Neuronal stem cell (in vitro differentiated cells): ENCODE measurements at regions not wholly inside any gene's neighbourhood (a gene's known extent, or its start where the extent isn't known, plus 50 kb on each side); places are given as distances from the start of the nearest gene placed in this dataset.

Experiments
- DNase-seq: peaks from one replicate; pipeline ENCODE4 v3.0.0-alpha.2; 2013; ENCODE audit warnings: low spot score
- H2AFZ ChIP-seq: one replicate; pipeline ENCODE4 v1.6.1; 2013; ENCODE audit warnings: mild to moderate bottlenecking, low read length, inconsistent platforms
- H2AK5ac ChIP-seq: 2 replicates; pipeline ENCODE4 v1.6.1; 2013; ENCODE audit warnings: low read depth, mild to moderate bottlenecking, inconsistent platforms, low read length, moderate library complexity, mixed read lengths
- H2BK120ac ChIP-seq: 2 replicates; pipeline ENCODE4 v1.6.1; 2013; ENCODE audit warnings: low read depth, mild to moderate bottlenecking, inconsistent platforms, low read length, moderate library complexity, mixed read lengths
- H2BK12ac ChIP-seq: one replicate; pipeline ENCODE4 v1.6.1; 2013; ENCODE audit warnings: low read length, inconsistent platforms
- H2BK15ac ChIP-seq: 2 replicates; pipeline ENCODE4 v1.6.1; 2013; ENCODE audit warnings: mild to moderate bottlenecking, low read length, inconsistent platforms, mixed read lengths
- H2BK5ac ChIP-seq: one replicate; pipeline ENCODE4 v1.6.1; 2013; ENCODE audit warnings: inconsistent platforms, mild to moderate bottlenecking, low read length, moderate library complexity
- H3K14ac ChIP-seq: one replicate; pipeline ENCODE4 v1.6.1; 2013; ENCODE audit warnings: low read length, inconsistent platforms
- H3K18ac ChIP-seq: 2 replicates; pipeline ENCODE4 v1.6.1; 2013; ENCODE audit warnings: low read length, inconsistent platforms
- H3K23ac ChIP-seq: 2 replicates; pipeline ENCODE4 v1.6.1; 2013; ENCODE audit warnings: low read depth, mild to moderate bottlenecking, mixed read lengths, low read length, inconsistent platforms; ENCODE audit not compliant: poor library complexity
- H3K27ac ChIP-seq: replicated peaks from 3 replicates; pipeline ENCODE4 v1.5.1; 2013; ENCODE audit warnings: low read length, inconsistent platforms
- H3K27me3 ChIP-seq, 3 experiments: 2 replicates each; pipeline ENCODE4 v1.6.1; 2013; ENCODE audit warnings: low read length in 3 of 3, mild to moderate bottlenecking in 2 of 3, inconsistent platforms in 1 of 3, low read depth in 1 of 3, mixed read lengths in 1 of 3, moderate library complexity in 1 of 3; ENCODE audit not compliant: control insufficient read depth in 3 of 3, insufficient read depth in 3 of 3
- H3K36me3 ChIP-seq, 2 donors: replicated peaks in 1 of 2; 2 replicates each; pipeline ENCODE4 v1.6.1; 2013; ENCODE audit warnings: low read length in 2 of 2; ENCODE audit not compliant: control insufficient read depth in 2 of 2, insufficient read depth in 2 of 2
- H3K4ac ChIP-seq: 2 replicates; pipeline ENCODE4 v1.6.1; 2013; ENCODE audit warnings: inconsistent platforms, mild to moderate bottlenecking, low read length, moderate library complexity
- H3K4me1 ChIP-seq, 2 donors: 1 replicate in 1 of 2; 2 replicates in 1 of 2; pipeline ENCODE4 v1.6.1; 2013; ENCODE audit warnings: low read length in 2 of 2, low read depth in 1 of 2; ENCODE audit not compliant: control insufficient read depth in 2 of 2, insufficient read depth in 1 of 2
- H3K4me2 ChIP-seq: one replicate; pipeline ENCODE4 v1.6.1; 2013; ENCODE audit warnings: mild to moderate bottlenecking, low read length, inconsistent platforms; ENCODE audit not compliant: insufficient read depth, poor library complexity, severe bottlenecking
- H3K4me3 ChIP-seq, 2 donors: 2 replicates each; pipeline ENCODE4 v1.5.1; 2013; ENCODE audit warnings: low read length in 2 of 2, mild to moderate bottlenecking in 2 of 2, inconsistent platforms in 1 of 2, moderate library complexity in 1 of 2
- H3K79me1 ChIP-seq: one replicate; pipeline ENCODE4 v1.6.1; 2013; ENCODE audit warnings: low read depth, mild to moderate bottlenecking, inconsistent platforms, low read length, moderate library complexity
- H3K9ac ChIP-seq: one replicate; pipeline ENCODE4 v1.6.1; 2013; ENCODE audit warnings: mild to moderate bottlenecking, low read depth, low read length, inconsistent platforms; ENCODE audit not compliant: poor library complexity
- H3K9me3 ChIP-seq, 2 donors: replicated peaks in 1 of 2; 2 replicates each; pipeline versions ENCODE3 to v1.6.1; 2013; ENCODE audit warnings: low read length in 2 of 2, mild to moderate bottlenecking in 2 of 2, inconsistent platforms in 1 of 2, low read depth in 1 of 2, mixed read lengths in 1 of 2, moderate library complexity in 1 of 2; ENCODE audit not compliant: control insufficient read depth in 2 of 2, insufficient read depth in 1 of 2
- H4K8ac ChIP-seq: one replicate; pipeline ENCODE4 v1.6.1; 2013; ENCODE audit warnings: low read depth, mild to moderate bottlenecking, inconsistent platforms, low read length, moderate library complexity
- H4K91ac ChIP-seq: one replicate; pipeline ENCODE4 v1.6.1; 2013; ENCODE audit warnings: low read length, low read depth, mild to moderate bottlenecking, inconsistent platforms; ENCODE audit not compliant: poor library complexity
- WGBS, 2 donors: extraction: QIAGEN DNeasy Blood & Tissue Kit; methylation state at CpG; one replicate each; pipeline ENCODE4 v1.1.7; 2013; ENCODE audit warnings: missing lambda C conversion rate in 2 of 2, mixed read lengths in 1 of 2; ENCODE audit not compliant: insufficient read length in 2 of 2, insufficient replicate concordance in 1 of 2; ENCODE audit errors: extremely low coverage in 2 of 2; 5-methylcytosine and 5-hydroxymethylcytosine counted together

DNA sequence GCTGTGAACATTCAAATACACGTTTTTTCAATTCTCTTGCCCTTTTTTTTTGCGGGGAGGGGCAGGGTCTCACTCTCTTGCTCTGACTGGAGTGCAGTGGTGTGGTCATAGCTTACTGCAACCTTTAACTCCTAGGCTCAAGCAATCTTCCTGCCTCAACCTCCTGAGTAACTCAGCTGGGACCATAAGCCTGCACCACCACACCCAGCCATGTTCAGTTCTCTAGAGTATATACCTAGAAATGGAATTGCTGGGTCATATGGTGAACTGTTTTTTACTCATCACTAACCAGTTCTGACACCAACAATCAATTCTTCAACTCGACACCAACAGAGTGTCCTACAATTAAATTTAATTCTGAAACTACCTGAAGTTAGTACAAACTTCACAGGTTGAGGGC is 85.5 kb upstream of the ZNF169 start:
- Histone ChIP-seq H2BK12ac (no peak overlapping the region), H3K4ac (no peak overlapping the region), H2BK5ac (no peak overlapping the region), H3K79me1 (peaks cover 6% of the 10 kb centered on the region), H3K14ac (no peak overlapping the region), H3K23ac (no peak overlapping the region), H4K91ac (no peak overlapping the region), H2AFZ (no peak overlapping the region), H3K4me2 (no peak overlapping the region), H3K4me1 (peaks cover 0 to 4% of the 10 kb centered on the region in 2 donors), H4K8ac (no peak overlapping the region), H3K9me3 (peaks cover 0 to 29% of the 10 kb centered on the region in 2 donors), H3K27me3 (no peaks in the 10 kb centered on the region), H2AK5ac (no peak overlapping the region), H3K4me3 (no peak overlapping the region), H3K27ac (no peak overlapping the region), H3K9ac (no peak overlapping the region), H3K36me3 (peaks cover 6 to 94% of the 10 kb centered on the region in 2 donors), H3K18ac (no peak overlapping the region), H2BK15ac (no peak overlapping the region), H2BK120ac (no peak overlapping the region)
- WGBS, 2 donors: no CpG with 5 or more reads among the region's 3 CpGs
- no peak for DNase-seq

- no peak for DNase-seq
- no peak overlapping the region for H3K4me2 ChIP-seq
- no peak overlapping the region for H2BK15ac ChIP-seq
- no peak overlapping the region for H4K91ac ChIP-seq
- H3K14ac ChIP-seq: no peak overlapping the region
- H3K9me3 ChIP-seq: peaks cover 0 to 29% of the 10 kb centered on the region in 2 donors
- WGBS, 2 donors: no CpG with 5 or more reads among the region's 1 CpG
- H3K4me3 ChIP-seq: no peak overlapping the region
- H3K4ac ChIP-seq: no peak overlapping the region
- peaks cover 0 to 2% of the 10 kb centered on the region in 2 donors for H3K4me1 ChIP-seq
- no peak overlapping the region for H2BK5ac ChIP-seq
- H2AK5ac ChIP-seq: no peak overlapping the region
- no peak overlapping the region for H4K8ac ChIP-seq
- H3K9ac ChIP-seq: no peak overlapping the region
- no peak overlapping the region for H2AFZ ChIP-seq
- H2BK12ac ChIP-seq: no peak overlapping the region
- no peak overlapping the region for H2BK120ac ChIP-seq
- no peak overlapping the region for H3K23ac ChIP-seq
- H3K27me3 ChIP-seq: no peaks in the 10 kb centered on the region
- H3K27ac ChIP-seq: no peak overlapping the region
- H3K36me3 ChIP-seq: peaks cover 6 to 94% of the 10 kb centered on the region in 2 donors
- H3K18ac ChIP-seq: no peak overlapping the region
- H3K79me1 ChIP-seq: peaks cover 6% of the 10 kb centered on the region
Measured at GRCh38 chr9:94174164-94174563, 84.9 kb upstream of the ZNF169 start.

- Histone ChIP-seq H3K36me3 (peaks cover 6 to 97% of the 10 kb centered on the region in 2 donors), H3K4me1 (no peaks in the 10 kb centered on the region), H3K27ac (no peak overlapping the region), H3K23ac (no peak overlapping the region), H3K18ac (no peak overlapping the region), H3K4me2 (no peak overlapping the region), H2BK120ac (no peak overlapping the region), H3K14ac (no peak overlapping the region), H2AK5ac (no peak overlapping the region), H2BK12ac (no peak overlapping the region), H2BK5ac (no peak overlapping the region), H3K4ac (no peak overlapping the region), H3K27me3 (no peaks in the 10 kb centered on the region), H4K91ac (no peak overlapping the region), H3K4me3 (no peak overlapping the region), H2BK15ac (no peak overlapping the region), H3K79me1 (peaks cover 6% of the 10 kb centered on the region), H4K8ac (no peak overlapping the region), H3K9me3 (peaks cover 0 to 29% of the 10 kb centered on the region in 2 donors), H2AFZ (no peak overlapping the region), H3K9ac (no peak overlapping the region)
- WGBS, 2 donors: no CpG with 5 or more reads among the region's 5 CpGs
- DNase-seq: no peak
Measured at GRCh38 chr9:94175669-94176068, 83.4 kb upstream of the ZNF169 start.

- Histone ChIP-seq H2BK5ac (no peak overlapping the region), H4K91ac (no peak overlapping the region), H2BK12ac (no peak overlapping the region), H3K18ac (no peak overlapping the region), H3K9me3 (peaks cover 0 to 26% of the 10 kb centered on the region in 2 donors), H4K8ac (no peak overlapping the region), H3K4me3 (no peak overlapping the region), H3K27me3 (no peaks in the 10 kb centered on the region), H3K79me1 (peaks cover 6% of the 10 kb centered on the region), H3K23ac (no peak overlapping the region), H3K36me3 (peaks cover 6 to 95% of the 10 kb centered on the region in 2 donors), H3K4ac (no peak overlapping the region), H3K4me1 (no peaks in the 10 kb centered on the region), H2BK120ac (no peak overlapping the region), H3K27ac (no peak overlapping the region), H3K14ac (no peak overlapping the region), H2AFZ (no peak overlapping the region), H2BK15ac (no peak overlapping the region), H3K4me2 (no peak overlapping the region), H3K9ac (no peak overlapping the region), H2AK5ac (no peak overlapping the region)
- DNase-seq: no peak
Measured at GRCh38 chr9:94176608-94177007, 82.5 kb upstream of the ZNF169 start.
